Bronchial epithelial cell (primary cell): ENCODE measurements at regions not wholly inside any gene's neighbourhood (a gene's known extent, or its start where the extent isn't known, plus 50 kb on each side); places are given as distances from the start of the nearest gene placed in this dataset.

ENCODE experiments used
- DNase-seq: peaks from one replicate; pipeline ENCODE4 v3.0.0-alpha.2; 2010; ENCODE audit warnings: low read depth
- FAIRE-seq: peaks from 2 replicates; lab custom pipeline; 2011; peaks lifted over from hg19 to GRCh38; lab: Jason Lieb, UNC
- H3K27me3 ChIP-seq: 2 replicates; pipeline ENCODE4 v1.5.1; 2011; ENCODE audit warnings: low read length; ENCODE audit not compliant: control insufficient read depth, insufficient read depth
- H3K36me3 ChIP-seq: 2 replicates; pipeline ENCODE4 v1.5.1; 2011; ENCODE audit warnings: low read length; ENCODE audit not compliant: control insufficient read depth, insufficient read depth
- H3K4me3 ChIP-seq: 2 replicates; pipeline ENCODE4 v1.5.1; 2011; ENCODE audit warnings: mild to moderate bottlenecking, low read depth, low read length, control low read depth
- CTCF ChIP-seq: IDR thresholded peaks from 2 replicates; pipeline ENCODE4 v1.5.1; 2011; ENCODE audit warnings: mild to moderate bottlenecking, moderate library complexity, low read length, control low read depth, inconsistent platforms; ENCODE audit not compliant: insufficient read depth, severe bottlenecking

- no peak for FAIRE-seq
- H3K4me3 ChIP-seq, result no peak overlapping the region
- TF ChIP-seq CTCF, result no peak
- no peaks in the 10 kb centered on the region for H3K27me3 ChIP-seq
- no peaks in the 10 kb centered on the region for H3K36me3 ChIP-seq
- no peak for DNase-seq
These were observed 797.9 kb upstream of the COBL start for GRCh38 chr7:52114509-52114908.

DNA sequence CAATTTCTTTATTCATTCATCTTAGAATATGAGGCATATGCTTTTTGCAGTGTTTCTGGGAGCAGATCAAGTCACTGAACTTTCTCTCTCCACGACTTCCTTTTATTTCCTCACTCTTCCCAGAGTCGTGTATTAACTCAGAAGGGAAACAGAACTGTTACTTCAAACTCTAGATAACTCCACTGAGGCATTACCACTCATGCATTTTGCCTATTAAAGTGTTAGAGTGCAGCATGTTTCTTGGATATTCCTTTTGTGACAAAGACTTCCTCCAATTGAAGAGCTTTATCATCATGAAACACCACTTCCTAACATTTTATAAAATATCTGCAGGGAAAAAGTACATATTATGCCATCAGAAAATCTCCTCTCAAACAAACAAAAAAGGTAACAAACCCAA, 797.4 kb upstream of the COBL start:
- Histone ChIP-seq H3K36me3 (no peaks in the 10 kb centered on the region), H3K27me3 (no peaks in the 10 kb centered on the region), H3K4me3 (no peak overlapping the region)
- DNase-seq (no peak), FAIRE-seq (no peak)
- no peak for TF ChIP-seq CTCF

- TF ChIP-seq CTCF, result no peak
- FAIRE-seq (no peak), DNase-seq (no peak)
These were observed 790.7 kb upstream of the COBL start for GRCh38 chr7:52107355-52107754.

DNA sequence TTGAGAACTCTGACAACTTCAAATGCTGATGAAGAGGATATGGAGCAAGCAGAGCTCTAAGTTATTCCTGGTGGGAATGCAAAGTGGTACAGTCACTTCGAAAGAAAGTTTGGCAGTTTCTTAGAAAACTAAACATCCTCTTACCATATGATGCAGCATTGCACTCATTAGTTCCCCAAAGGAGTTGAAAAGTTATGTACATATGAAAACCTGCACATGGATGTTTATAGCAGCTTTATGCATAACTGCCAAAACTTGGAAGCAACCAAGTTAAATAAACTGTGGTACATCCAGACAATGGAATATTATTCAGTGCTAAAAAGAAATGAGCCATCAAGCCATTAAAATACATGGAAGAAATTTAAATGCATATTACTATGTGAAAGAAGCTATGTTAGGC, 779.3 kb upstream of the COBL start:
- no peaks in the 10 kb centered on the region for H3K36me3 ChIP-seq
- no peaks in the 10 kb centered on the region for H3K27me3 ChIP-seq
- no peak for TF ChIP-seq CTCF
- FAIRE-seq, result no peak
- no peak overlapping the region for H3K4me3 ChIP-seq
- no peak for DNase-seq

More at GRCh38 chr7:52107355-52107754, 790.7 kb upstream of the COBL start:
- Histone ChIP-seq H3K27me3 (no peaks in the 10 kb centered on the region), H3K4me3 (no peak overlapping the region), H3K36me3 (no peaks in the 10 kb centered on the region)

DNA sequence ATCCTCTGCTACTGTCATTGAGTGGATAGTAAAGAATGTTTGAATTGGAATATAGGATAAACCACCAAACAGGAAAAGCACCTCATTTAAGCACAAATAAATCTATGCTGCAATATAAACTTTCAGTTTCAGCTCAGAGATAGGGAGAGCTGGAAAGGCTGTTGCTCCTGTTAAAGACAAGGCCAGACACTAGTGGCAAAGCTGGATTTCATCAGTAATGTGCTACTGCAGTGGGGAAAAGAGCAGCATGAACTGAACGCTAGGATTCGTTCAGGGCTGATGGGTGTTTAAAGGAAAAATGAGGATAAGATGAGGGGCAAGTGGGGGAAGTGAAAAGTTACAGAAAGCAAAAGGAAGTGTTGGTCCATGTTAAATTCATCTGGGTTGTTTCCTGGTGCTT, 775.4 kb upstream of the COBL start:
- no peaks in the 10 kb centered on the region for H3K27me3 ChIP-seq
- no peak for DNase-seq
- no peaks in the 10 kb centered on the region for H3K36me3 ChIP-seq
- FAIRE-seq, result no peak
- no peak for TF ChIP-seq CTCF
- no peak overlapping the region for H3K4me3 ChIP-seq

DNA sequence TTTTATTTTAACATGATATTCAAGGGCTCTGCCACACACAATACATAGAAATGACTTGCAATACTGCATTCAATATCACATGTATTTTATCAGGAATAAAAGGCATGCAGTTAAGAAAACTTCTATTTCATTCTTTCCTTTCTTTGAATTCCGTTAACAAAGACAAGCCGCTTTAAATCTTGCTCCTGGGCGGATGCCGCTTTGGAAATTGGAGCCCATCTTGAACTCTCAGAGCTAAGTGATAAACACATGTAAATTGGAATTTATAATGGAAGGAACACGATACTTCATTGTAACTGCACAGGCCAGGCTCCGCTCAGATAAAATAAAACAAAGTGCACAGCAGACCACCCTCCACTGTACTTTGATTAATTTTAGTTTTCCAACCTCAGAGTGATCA, 774.5 kb upstream of the COBL start:
- Histone ChIP-seq H3K27me3 (no peaks in the 10 kb centered on the region), H3K36me3 (no peaks in the 10 kb centered on the region), H3K4me3 (no peak overlapping the region)
- no peak for DNase-seq
- TF ChIP-seq CTCF, result no peak
- FAIRE-seq, result no peak
